Stimulated activated CD8-positive, alpha-beta memory T cell treated with anti-CD3 and anti-CD28 coated beads, Interleukin-4, amount 100 ng/mL, for 24 hours (primary cell): ENCODE measurements at regions not wholly inside any gene's neighbourhood (a gene's known extent, or its start where the extent isn't known, plus 50 kb on each side); places are given as distances from the start of the nearest gene placed in this dataset.
"Not testable (repeated sequence)": the region's sequence is repeated elsewhere in the genome, so short reads cannot be mapped to it uniquely, and the experiment has no call there.

Experiments
- DNase-seq: peaks from one replicate; pipeline ENCODE4 v3.0.0-alpha.2; 2020; ENCODE audit warnings: low read depth

- no peak for DNase-seq
Measured at GRCh38 chr19:30864391-30865215, 484.6 kb downstream of the TSHZ3 start.

DNA sequence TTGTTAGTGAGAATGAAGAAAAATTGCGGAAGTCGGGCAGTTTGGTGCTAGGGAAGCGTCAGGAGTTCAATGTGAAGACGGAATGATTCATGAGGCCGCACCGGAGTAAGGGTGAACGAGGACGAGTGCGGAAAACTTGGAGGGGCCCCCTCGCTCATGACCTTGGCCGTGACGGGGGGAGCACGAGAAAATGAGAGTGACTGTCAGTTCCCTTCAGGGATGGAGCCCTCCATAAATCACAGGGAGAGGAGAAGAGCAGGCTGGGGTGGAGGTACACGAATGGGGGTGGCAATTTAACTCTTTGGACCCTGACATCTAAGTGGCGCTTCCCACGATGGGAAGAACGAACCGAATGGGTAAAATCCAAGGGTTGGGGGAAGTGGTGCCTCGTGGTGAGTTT is 486.4 kb downstream of the TSHZ3 start:
- no peak for DNase-seq

DNA sequence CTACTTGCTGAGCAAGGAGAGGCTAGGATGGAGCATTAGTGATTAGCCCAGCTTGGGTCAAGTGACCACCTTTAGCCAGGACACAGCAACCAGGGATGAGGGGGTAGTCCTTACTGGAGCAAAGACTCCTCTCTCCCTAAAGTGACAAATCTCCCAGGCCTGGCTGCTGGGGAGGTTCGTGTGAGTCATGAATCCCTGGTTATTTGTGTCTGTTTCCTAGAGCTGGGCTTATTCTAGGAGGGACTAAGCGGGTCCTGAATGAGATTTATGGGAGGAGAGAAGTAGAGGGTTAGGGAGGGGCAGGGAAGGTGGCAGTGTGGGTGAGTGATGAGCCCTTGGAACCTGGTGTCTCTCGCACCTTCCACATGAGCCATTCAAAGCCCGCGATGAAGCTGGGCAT is 487.3 kb downstream of the TSHZ3 start:
- no peak for DNase-seq

- no peak for DNase-seq
Measured at GRCh38 chr19:30857966-30858490, 485.8 kb downstream of the ZNF536 start.

DNA sequence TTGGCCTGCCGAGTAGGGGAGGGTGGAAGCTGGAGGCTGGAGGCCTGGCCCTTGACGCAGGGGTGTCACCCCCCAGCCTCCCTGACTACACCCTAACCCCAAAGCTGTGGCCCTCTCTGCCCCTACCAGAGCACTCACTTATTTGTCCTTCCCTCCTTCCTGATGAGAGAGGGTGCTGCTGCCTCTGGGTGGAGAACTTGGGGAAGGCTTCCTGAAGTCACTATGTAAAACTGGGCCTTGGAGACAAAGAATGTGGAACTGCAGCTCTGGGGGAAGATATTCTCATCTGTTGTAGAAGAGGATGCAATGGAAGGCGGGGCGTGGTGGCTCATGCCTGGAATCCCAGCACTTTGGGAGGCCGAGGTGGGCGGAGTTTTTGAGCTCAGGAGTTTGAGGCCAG is 485.2 kb downstream of the ZNF536 start:
- DNase-seq, result no peak

DNA sequence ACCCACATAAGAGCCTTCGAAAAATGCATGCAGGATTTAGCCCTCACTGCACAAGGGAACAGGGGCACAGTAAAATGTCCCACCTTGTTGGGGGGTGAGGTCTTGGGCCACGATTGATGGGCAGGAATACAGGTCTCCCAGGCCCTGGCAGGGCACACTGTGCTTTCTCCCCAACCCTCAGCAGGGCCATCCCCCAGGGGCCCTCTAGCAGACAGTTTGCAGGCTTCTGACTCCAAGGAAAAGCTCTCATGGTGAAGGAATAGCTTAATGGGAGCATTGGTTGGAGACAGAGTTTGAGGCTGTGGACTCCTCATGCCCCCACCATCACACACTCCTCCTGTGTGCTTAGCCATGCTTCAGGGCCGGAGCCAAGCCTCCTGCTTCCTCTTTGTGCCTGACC is 484.6 kb downstream of the ZNF536 start:
- no peak for DNase-seq

DNA sequence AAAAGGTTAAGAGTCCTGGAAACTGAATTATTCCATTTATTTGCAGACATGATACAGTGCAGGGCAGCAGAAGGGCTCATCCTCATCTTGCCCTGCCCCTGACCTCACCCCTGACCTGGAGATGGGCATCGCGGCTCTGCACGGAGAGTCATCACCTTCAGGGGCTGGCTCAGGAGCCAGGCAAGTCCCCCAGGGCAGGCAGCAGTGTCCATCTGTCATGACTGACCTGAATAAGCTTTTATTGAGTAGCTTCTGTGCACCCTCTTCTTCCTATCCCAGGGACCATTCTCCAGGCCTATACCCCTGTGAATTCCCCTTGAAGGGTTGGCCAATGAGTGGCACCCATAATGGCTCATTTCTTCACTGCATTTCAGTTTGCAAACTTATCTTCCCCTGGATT is 484.2 kb downstream of the ZNF536 start:
- DNase-seq, result no peak

DNA sequence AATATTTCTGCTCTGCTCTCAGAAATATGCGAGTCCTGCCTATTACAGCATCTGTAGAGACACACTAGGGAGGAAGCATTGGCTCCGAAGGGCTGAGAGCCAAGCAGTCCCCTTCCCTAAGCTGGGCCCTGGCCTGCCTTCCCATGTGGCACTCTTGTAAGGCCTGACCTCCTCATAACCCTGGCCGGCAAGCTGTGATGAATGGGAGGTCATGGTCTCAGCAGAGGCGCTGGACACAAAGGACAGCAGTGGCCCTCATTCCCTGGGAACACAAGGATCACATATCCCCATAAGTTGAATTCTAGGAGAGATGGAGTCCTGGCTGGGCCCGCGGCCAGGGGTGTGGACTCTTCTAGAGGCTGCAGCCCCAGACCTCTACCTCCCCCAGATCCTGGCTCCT is 483.3 kb downstream of the ZNF536 start:
- no peak for DNase-seq

GRCh38 chr19:30854661-30855060 is 482.5 kb downstream of the ZNF536 start:
- DNase-seq, result no peak

- no peak for DNase-seq
Measured at GRCh38 chr19:30854207-30854606, 482.0 kb downstream of the ZNF536 start.

DNA sequence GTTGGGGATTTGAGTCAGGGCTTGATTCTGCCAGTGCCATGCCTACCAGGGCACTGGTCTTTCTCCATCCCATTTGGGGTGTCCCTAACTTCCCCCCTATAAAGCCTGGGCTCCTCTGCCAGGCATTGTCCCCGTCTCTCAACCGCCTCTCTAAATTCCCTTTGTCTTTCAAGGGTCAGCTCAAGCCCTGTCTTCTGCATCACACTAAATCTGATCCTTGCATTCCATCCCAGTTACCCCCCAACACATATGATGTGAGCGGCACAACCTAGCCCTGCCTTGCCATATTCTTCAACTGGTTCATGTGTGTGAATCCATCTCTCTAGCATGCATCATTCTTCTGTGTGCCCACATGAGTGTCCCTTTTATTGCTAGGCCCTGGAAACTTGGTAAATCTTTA is 480.9 kb downstream of the ZNF536 start:
- no peak for DNase-seq

- DNase-seq, result no peak
Measured at GRCh38 chr19:30852168-30852567, 480.0 kb downstream of the ZNF536 start.

DNA sequence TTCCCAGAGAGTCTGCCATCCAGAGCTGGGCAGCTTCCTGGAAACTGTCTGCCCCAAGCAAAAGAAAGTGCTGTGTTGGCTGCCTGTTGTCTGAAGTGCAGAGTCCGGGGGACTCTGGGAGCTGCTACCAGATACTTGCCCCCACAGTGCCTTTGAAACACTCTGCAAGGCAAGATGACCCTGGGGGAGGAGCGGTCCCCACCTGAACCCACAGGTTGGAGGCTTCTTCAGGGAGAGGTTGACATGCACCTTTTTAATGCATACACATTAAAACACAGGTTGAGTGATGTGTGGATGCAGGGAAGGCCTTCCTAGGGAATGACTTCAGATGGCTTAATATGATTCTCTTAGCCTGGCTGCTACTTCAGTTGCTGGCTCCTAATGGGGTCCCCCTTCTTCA is 479.5 kb downstream of the ZNF536 start:
- DNase-seq, result no peak

GRCh38 chr19:30848636-30849425 is 476.6 kb downstream of the ZNF536 start:
- no peak for DNase-seq

DNA sequence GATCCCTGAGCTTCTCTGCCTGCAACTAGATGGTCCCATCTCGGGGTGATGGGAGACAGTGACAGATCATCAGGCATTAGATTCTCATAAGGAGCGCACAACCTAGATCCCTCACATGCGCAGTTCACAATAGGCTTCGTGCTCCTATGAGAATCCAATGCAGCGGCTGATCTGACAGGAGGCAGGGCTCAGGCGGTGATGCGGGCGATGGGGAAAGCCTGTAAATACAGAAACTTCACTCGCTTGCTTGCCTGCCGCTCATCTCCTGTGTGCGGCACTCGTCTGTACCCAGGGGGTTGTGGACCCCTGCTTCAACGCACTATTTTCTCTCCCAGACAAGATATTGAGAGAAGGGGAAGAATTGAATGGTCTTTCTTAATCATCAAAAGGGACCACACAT is 473.9 kb downstream of the ZNF536 start:
- no peak for DNase-seq

- DNase-seq, result no peak
Measured at GRCh38 chr19:30842926-30843325, 470.7 kb downstream of the ZNF536 start.

DNA sequence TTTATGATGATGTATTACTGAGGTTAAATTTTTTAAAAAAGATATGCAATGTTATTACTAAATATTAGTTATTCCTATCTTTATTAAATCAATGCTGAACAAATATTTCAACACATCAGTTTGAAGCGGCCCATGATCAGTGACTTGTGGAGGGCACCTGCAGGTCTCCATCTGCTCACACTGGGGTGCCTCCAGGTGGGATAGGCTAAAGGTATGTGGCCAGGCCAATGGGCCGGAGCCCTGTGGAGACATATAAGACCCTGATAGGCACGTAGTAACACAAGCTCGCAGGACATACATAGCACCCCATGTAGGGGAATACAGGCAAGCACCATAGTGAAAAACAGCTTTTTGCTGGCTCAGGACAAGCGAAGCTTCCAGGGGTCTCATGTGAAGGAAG is 469.8 kb downstream of the ZNF536 start:
- DNase-seq, result no peak

DNA sequence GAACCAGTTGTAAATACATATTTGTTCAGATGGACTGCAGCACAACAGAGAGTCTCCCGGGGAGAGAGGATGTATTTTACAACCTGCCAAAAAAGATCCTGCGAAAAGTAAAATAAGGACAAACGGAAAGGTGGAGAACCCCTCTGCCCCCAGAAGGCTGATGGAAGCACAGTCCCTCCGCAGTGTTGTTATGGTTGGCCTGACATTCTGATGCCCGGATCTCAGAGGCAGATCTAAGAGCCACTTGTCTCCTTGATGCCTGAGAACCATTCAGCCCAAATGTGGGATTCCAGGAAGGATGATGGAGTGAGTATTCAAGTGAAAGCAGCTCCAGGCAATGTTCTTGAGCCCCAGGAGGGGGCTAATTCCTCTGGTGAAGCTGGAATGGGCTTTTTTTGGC is 458.7 kb downstream of the ZNF536 start:
- DNase-seq, result no peak

DNA sequence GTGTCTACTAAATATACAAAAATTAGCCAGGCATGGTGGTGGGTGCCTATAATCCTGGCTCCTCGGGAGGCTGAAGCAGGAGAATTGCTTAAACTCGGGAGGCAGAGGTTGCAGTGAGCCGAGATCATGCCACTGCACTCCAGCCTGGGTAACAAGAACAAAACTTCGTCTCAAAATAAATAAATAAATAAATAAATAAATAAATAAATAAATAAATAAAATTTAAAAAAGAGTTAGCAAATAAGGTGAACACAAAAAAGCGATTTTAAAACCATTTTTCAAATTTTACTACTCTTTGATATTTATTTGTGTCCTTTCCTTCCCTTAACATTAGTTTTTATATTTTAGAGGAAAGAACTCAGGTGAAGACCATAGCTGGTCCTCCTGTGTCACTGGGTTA is 453.3 kb downstream of the ZNF536 start:
- not testable (repeated sequence) for DNase-seq

GRCh38 chr19:30824809-30825208 is 452.6 kb downstream of the ZNF536 start:
- no peak for DNase-seq

DNA sequence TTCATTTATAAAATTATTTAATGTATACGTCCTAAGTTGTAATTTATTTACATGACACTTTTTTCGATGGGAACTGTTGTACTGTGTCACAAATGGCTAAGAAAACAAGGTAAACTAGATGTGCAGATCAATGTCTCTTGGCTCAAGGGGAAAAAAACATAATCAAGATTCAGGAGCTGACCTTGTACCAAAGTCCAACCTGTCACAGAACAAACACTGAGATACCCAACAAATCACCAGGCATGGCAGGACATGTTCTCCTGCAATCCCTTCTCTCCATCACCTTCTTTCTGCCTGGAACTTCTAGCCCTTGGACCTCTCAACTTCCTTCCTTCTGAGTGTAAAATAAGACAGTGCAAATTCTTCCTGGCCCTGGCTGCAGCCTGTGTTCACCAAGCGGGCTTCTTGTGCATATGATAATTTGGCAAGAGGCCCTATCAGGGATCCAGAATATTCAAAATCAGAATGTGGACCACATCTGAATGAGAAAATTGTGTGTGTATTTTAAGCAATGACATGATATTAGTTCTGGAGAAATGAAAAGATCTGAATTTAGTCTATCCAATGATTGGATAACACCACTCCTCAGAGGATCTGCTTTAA is 445.9 kb downstream of the ZNF536 start:
- DNase-seq, result no peak

DNA sequence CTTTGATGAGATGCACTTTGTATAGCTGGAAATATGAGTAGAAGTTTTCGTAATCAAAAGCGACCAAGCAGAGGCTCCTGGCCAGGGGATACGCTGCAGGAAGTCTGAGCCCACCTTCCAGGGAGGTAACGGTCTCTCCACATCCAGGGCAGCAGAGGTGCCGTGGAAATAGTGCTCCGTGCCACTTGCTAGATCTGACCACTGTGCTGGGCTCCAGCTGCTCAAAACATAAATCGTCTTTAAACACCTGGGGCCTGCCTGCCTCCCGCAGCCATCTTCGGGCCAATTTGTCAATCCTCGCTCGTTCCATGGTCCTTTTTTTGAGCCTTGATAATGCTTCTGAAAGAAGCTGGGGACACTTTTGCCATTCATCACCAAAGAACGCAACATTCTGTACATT is 445.0 kb downstream of the ZNF536 start:
- no peak for DNase-seq
